SK-N-SH (cell line): ENCODE measurements at regions not wholly inside any gene's neighbourhood (a gene's known extent, or its start where the extent isn't known, plus 50 kb on each side); places are given as distances from the start of the nearest gene placed in this dataset.

ENCODE experiments used
- CTCF ChIA-PET: fragments of 300-600, 350-600 bp; formaldehyde crosslinking; extraction: SDS; loops from one replicate; lab custom pipeline; 2021; lab: Yijun Ruan, JAX
- POLR2A ChIA-PET: fragments of 350-600 bp; sonication (Branson Sonifier 250); formaldehyde crosslinking; extraction: SDS; loops from one replicate; lab custom pipeline; 2020; ENCODE audit warnings: antibody characterized with exemption, inconsistent platforms; lab: Yijun Ruan, JAX
- DNase-seq: peaks from one replicate; pipeline ENCODE4 v3.0.0; 2012
- H2AFZ ChIP-seq: fragments of 200-600 bp; sonication (generic); 2 replicates; pipeline ENCODE4 v1.8.1; 2016; ENCODE audit warnings: antibody characterized with exemption, mild to moderate bottlenecking, low read depth
- H3F3A ChIP-seq: fragments of 200-600 bp; sonication (generic); replicated peaks from 2 replicates; pipeline ENCODE3; 2016; ENCODE audit warnings: antibody characterized with exemption, mild to moderate bottlenecking; ENCODE audit not compliant: insufficient read depth
- H3K27ac ChIP-seq, 2 experiments: fragments of 200-500 bp in 1 of 2; fragments of 200-600 bp in 1 of 2; sonication (Bioruptor generic) in 1 of 2; sonication (generic), shearing (Covaris generic) in 1 of 2; 2 replicates each; pipeline versions ENCODE4 v1.5.1 to v1.6.1; 2014 to 2016; ENCODE audit warnings: low read depth in 2 of 2, inconsistent platforms in 1 of 2, low read length in 1 of 2, mild to moderate bottlenecking in 1 of 2, mixed read lengths in 1 of 2
- H3K27me3 ChIP-seq: fragments of 200-600 bp; sonication (generic), shearing (Covaris generic); 2 replicates; pipeline ENCODE4 v1.6.1; 2016; ENCODE audit warnings: mixed run types; ENCODE audit not compliant: insufficient read depth
- H3K36me3 ChIP-seq, 2 experiments: fragments of 200-500 bp in 1 of 2; fragments of 200-600 bp in 1 of 2; sonication (Bioruptor generic) in 1 of 2; sonication (generic) in 1 of 2; replicated peaks in 1 of 2; 2 replicates each; pipeline versions ENCODE3 to v1.5.1; 2014 to 2016; ENCODE audit warnings: low read length in 1 of 2, mild to moderate bottlenecking in 1 of 2; ENCODE audit not compliant: insufficient read depth in 2 of 2, control insufficient read depth in 1 of 2
- H3K4me1 ChIP-seq, 2 experiments: fragments of 200-500 bp in 1 of 2; fragments of 200-600 bp in 1 of 2; sonication (Bioruptor generic) in 1 of 2; sonication (generic), shearing (Covaris generic) in 1 of 2; 2 replicates each; pipeline versions ENCODE4 v1.5.1 to v1.6.1; 2014 to 2016; ENCODE audit warnings: low read depth in 1 of 2, low read length in 1 of 2, mixed run types in 1 of 2; ENCODE audit not compliant: insufficient read depth in 2 of 2, control insufficient read depth in 1 of 2
- H3K4me2 ChIP-seq: fragments of 200-600 bp; sonication (generic), shearing (Covaris generic); 2 replicates; pipeline ENCODE4 v1.6.1; 2017; ENCODE audit warnings: mixed run types
- H3K4me3 ChIP-seq, 2 experiments: fragments of 200-500 bp in 1 of 2; fragments of 200-600 bp in 1 of 2; sonication (Bioruptor generic) in 1 of 2; sonication (generic), shearing (Covaris generic) in 1 of 2; 2 replicates each; pipeline versions ENCODE4 v1.5.1 to v1.8.1; 2014 to 2016; ENCODE audit warnings: low read depth in 2 of 2, inconsistent platforms in 1 of 2, low read length in 1 of 2, mild to moderate bottlenecking in 1 of 2, mixed read lengths in 1 of 2, moderate library complexity in 1 of 2
- H3K79me2 ChIP-seq: fragments of 200-600 bp; sonication (generic); 2 replicates; pipeline ENCODE4 v1.8.1; 2017; ENCODE audit warnings: mild to moderate bottlenecking; ENCODE audit not compliant: insufficient read depth
- H3K9ac ChIP-seq: fragments of 200-600 bp; sonication (generic); 2 replicates; pipeline ENCODE4 v1.6.1; 2017; ENCODE audit warnings: mixed run types
- H3K9me2 ChIP-seq: fragments of 200-600 bp; sonication (generic); 2 replicates; pipeline ENCODE4 v1.6.1; 2017; ENCODE audit warnings: mixed run types
- H3K9me3 ChIP-seq: fragments of 200-600 bp; sonication (generic); 2 replicates; pipeline ENCODE4 v1.6.1; 2017; ENCODE audit warnings: mixed run types, mild to moderate bottlenecking, moderate library complexity
- H4K20me1 ChIP-seq: fragments of 200-600 bp; sonication (generic); 2 replicates; pipeline ENCODE4 v1.6.1; 2017; ENCODE audit warnings: mild to moderate bottlenecking, mixed run types; ENCODE audit not compliant: insufficient read depth
- CTCF ChIP-seq: fragments of 200-600 bp; sonication (generic); IDR thresholded peaks from 2 replicates; pipeline ENCODE4 v1.6.1; 2017; ENCODE audit warnings: antibody characterized with exemption, mild to moderate bottlenecking, moderate library complexity
- ELF1 ChIP-seq: IDR thresholded peaks from 2 replicates; pipeline ENCODE4 v1.4.0; 2012
- EP300 ChIP-seq, 2 experiments: IDR thresholded peaks; 2 replicates each; pipeline versions ENCODE4 v1.4.0 to v1.6.1; 2012; ENCODE audit warnings: borderline replicate concordance in 1 of 2, low read depth in 1 of 2, low read length in 1 of 2
- FOSL2 ChIP-seq: IDR thresholded peaks from 2 replicates; pipeline ENCODE4 v1.4.0; 2012; ENCODE audit warnings: low read depth, mild to moderate bottlenecking, moderate library complexity, borderline replicate concordance
- FOXJ3 ChIP-seq: sonication (generic); formaldehyde crosslinking; IDR thresholded peaks from 2 replicates; pipeline ENCODE4 v1.5.1; 2020; ENCODE audit warnings: mild to moderate bottlenecking, missing genetic modification reagents
- GABPA ChIP-seq: IDR thresholded peaks from 2 replicates; pipeline ENCODE4 v1.4.0; 2012; ENCODE audit warnings: low read depth, mild to moderate bottlenecking
- JUND ChIP-seq: IDR thresholded peaks from 2 replicates; pipeline ENCODE4 v1.4.0; 2012
- MAX ChIP-seq: IDR thresholded peaks from 2 replicates; pipeline ENCODE4 v1.4.0; 2012; ENCODE audit warnings: low read depth
- MEF2A ChIP-seq: IDR thresholded peaks from 2 replicates; pipeline ENCODE4 v1.4.0; 2012; ENCODE audit warnings: low read depth, borderline replicate concordance
- MXI1 ChIP-seq: IDR thresholded peaks from 2 replicates; pipeline ENCODE4 v1.6.1; 2012; ENCODE audit warnings: mild to moderate bottlenecking, low read depth, low read length, improper control_type of control experiment
- NRF1 ChIP-seq: IDR thresholded peaks from 2 replicates; pipeline ENCODE4 v1.6.1; 2012; ENCODE audit warnings: low read depth, mild to moderate bottlenecking, low read length
- POLR2AphosphoS5 ChIP-seq: IDR thresholded peaks from 2 replicates; pipeline ENCODE4 v1.6.1; 2012; ENCODE audit warnings: low read depth, low read length
- RCOR1 ChIP-seq: fragments of 150-350 bp; IDR thresholded peaks from 2 replicates; pipeline ENCODE4 v1.6.1; 2017; ENCODE audit warnings: antibody characterized with exemption, low read length
- REST ChIP-seq: IDR thresholded peaks from 2 replicates; pipeline ENCODE4 v1.6.1; 2012; ENCODE audit warnings: mild to moderate bottlenecking, low read depth, low read length, moderate library complexity
- RXRA ChIP-seq: IDR thresholded peaks from 2 replicates; pipeline ENCODE4 v1.4.0; 2012; ENCODE audit warnings: low read depth, mild to moderate bottlenecking, borderline replicate concordance
- SMC3 ChIP-seq: IDR thresholded peaks from 2 replicates; pipeline ENCODE4 v1.6.1; 2012; ENCODE audit warnings: low read depth, low read length, improper control_type of control experiment
- TCF12 ChIP-seq: IDR thresholded peaks from 2 replicates; pipeline ENCODE4 v1.4.0; 2012
- YY1 ChIP-seq: IDR thresholded peaks from 2 replicates; pipeline ENCODE4 v1.4.0; 2012; ENCODE audit warnings: low read depth, mild to moderate bottlenecking
- WGBS: methylation state at CpG from one replicate; pipeline ENCODE4 v1.1.6; 2017; ENCODE audit warnings: low lambda C conversion rate; 5-methylcytosine and 5-hydroxymethylcytosine counted together

GRCh38 chr6:54467384-54467783, 159.1 kb downstream of the TINAG start:
- H3K9me2 ChIP-seq, result no peaks in the 10 kb centered on the region
- no peak overlapping the region for H3K4me2 ChIP-seq
- H3K9ac ChIP-seq, result no peak overlapping the region
- no peak overlapping the region for H3K4me3 ChIP-seq
- ChIA-PET POLR2A (no interaction called here), CTCF (no interaction called here)
- H3K36me3 ChIP-seq, result no peaks in the 10 kb centered on the region
- no peaks in the 10 kb centered on the region for H4K20me1 ChIP-seq
- no peaks in the 10 kb centered on the region for H3F3A ChIP-seq
- H3K4me1 ChIP-seq, result no peaks in the 10 kb centered on the region; a peak in 1 of 4 replicates
- H3K9me3 ChIP-seq, result no peaks in the 10 kb centered on the region
- no peaks in the 10 kb centered on the region for H3K27me3 ChIP-seq
- H3K27ac ChIP-seq, result no peak overlapping the region
- TF ChIP-seq MEF2A (no peak), TCF12 (no peak), POLR2AphosphoS5 (no peak), NRF1 (no peak), RXRA (no peak), CTCF (no peak), REST (no peak)
- WGBS, result 0% methylated on average over 1 of the region's 1 CpG
- H2AFZ ChIP-seq, result no peak overlapping the region
- no peak for DNase-seq
- H3K79me2 ChIP-seq, result no peaks in the 10 kb centered on the region

GRCh38 chr6:54473328-54473727, 165.1 kb downstream of the TINAG start:
- WGBS, result 33% methylated on average over 4 of the region's 4 CpGs
- H2AFZ ChIP-seq, result no peak overlapping the region
- no peaks in the 10 kb centered on the region for H3F3A ChIP-seq
- no peaks in the 10 kb centered on the region for H3K27me3 ChIP-seq
- ChIA-PET POLR2A (no interaction called here), CTCF (no interaction called here)
- no peak for DNase-seq
- no peaks in the 10 kb centered on the region for H3K9me2 ChIP-seq
- H3K4me2 ChIP-seq, result no peak overlapping the region
- H3K79me2 ChIP-seq, result no peaks in the 10 kb centered on the region
- H3K4me3 ChIP-seq, result no peak overlapping the region
- no peak overlapping the region for H3K9ac ChIP-seq
- no peaks in the 10 kb centered on the region for H3K36me3 ChIP-seq
- H3K27ac ChIP-seq, result no peak overlapping the region
- H3K4me1 ChIP-seq, result no peaks in the 10 kb centered on the region
- no peaks in the 10 kb centered on the region for H4K20me1 ChIP-seq
- no peaks in the 10 kb centered on the region for H3K9me3 ChIP-seq
- TF ChIP-seq REST (no peak), MAX (no peak), CTCF (no peak), JUND (no peak), YY1 (no peak), FOSL2 (no peak), FOXJ3 (CRISPR knock-in tag) (no peak), EP300 (IDR thresholded peaks at IDR 0.05; ENCODE audit: borderline replicate concordance in 1 of 2, low read depth in 1 of 2, low read length in 1 of 2) (no peak), MXI1 (no peak), ELF1 (no peak), SMC3 (no peak), NRF1 (no peak), RCOR1 (no peak), GABPA (no peak), TCF12 (no peak)
